ENCODE measurements at regions not wholly inside any gene's neighbourhood (a gene's known extent, or its start where the extent isn't known, plus 50 kb on each side); places are given as distances from the start of the nearest gene placed in this dataset.

GRCh38 chr16:8283195-8283594 is 307.1 kb downstream of the TMEM114 start:
- TF ChIP-seq EZH2phosphoT487 (IDR thresholded peaks at IDR 0.05; ENCODE audit: low read length) = no peak
- no peak for TF ChIP-seq CTCF (IDR thresholded peaks at IDR 0.05; ENCODE audit: low read length)
- TF ChIP-seq EZH2 (optimal IDR thresholded peaks at IDR 0.05; ENCODE audit: low read depth, low read length) = no peak

Measured in MM.1S (cell line).